ENCODE measurements at regions not wholly inside any gene's neighbourhood (a gene's known extent, or its start where the extent isn't known, plus 50 kb on each side); places are given as distances from the start of the nearest gene placed in this dataset.

DNA sequence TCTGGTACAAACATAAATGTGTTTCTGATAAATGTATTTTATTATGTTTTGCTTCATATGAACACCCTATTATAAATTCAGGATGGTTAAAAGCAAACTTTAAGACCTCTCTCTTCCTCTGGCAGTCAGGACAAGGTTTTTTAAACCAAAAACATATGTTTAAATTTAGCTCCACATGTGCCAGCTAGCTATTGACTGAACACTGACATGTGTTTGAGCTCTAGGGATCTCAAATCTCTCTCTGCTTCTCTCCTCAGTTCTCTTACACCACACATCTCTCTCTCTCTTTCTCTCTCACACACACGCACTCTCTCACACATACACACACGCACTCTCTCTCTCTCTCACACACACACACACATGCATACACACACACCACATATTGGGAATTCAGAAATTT, 150.1 kb upstream of the RFX3 start:
- TF ChIP-seq, protein P1, sequence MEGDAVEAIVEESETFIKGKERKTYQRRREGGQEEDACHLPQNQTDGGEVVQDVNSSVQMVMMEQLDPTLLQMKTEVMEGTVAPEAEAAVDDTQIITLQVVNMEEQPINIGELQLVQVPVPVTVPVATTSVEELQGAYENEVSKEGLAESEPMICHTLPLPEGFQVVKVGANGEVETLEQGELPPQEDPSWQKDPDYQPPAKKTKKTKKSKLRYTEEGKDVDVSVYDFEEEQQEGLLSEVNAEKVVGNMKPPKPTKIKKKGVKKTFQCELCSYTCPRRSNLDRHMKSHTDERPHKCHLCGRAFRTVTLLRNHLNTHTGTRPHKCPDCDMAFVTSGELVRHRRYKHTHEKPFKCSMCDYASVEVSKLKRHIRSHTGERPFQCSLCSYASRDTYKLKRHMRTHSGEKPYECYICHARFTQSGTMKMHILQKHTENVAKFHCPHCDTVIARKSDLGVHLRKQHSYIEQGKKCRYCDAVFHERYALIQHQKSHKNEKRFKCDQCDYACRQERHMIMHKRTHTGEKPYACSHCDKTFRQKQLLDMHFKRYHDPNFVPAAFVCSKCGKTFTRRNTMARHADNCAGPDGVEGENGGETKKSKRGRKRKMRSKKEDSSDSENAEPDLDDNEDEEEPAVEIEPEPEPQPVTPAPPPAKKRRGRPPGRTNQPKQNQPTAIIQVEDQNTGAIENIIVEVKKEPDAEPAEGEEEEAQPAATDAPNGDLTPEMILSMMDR (conservative IDR thresholded peaks at IDR 0.05; ENCODE audit: low read length): no peak
- TF ChIP-seq EZH2phosphoT487 (IDR thresholded peaks at IDR 0.05; ENCODE audit: borderline replicate concordance): no peak

Measured in Loucy (cell line).